Smooth muscle cell (in vitro differentiated cells): ENCODE measurements at regions not wholly inside any gene's neighbourhood (a gene's known extent, or its start where the extent isn't known, plus 50 kb on each side); places are given as distances from the start of the nearest gene placed in this dataset.

Experiments
- DNase-seq: peaks from one replicate; lab custom pipeline; 2025; ENCODE audit not compliant: unreplicated experiment; lab: John Stamatoyannopoulos, UW
- H2AFZ ChIP-seq: fragments of 200-600 bp; sonication (generic); 2 replicates; pipeline ENCODE4 v1.6.0; 2016; ENCODE audit warnings: antibody characterized with exemption, low read depth, mild to moderate bottlenecking
- H3F3A ChIP-seq: fragments of 200-600 bp; sonication (generic); 2 replicates; pipeline ENCODE4 v1.6.0; 2017; ENCODE audit warnings: antibody characterized with exemption, low read depth
- H3K27ac ChIP-seq: fragments of 200-600 bp; sonication (generic); 2 replicates; pipeline ENCODE4 v1.5.1; 2016; ENCODE audit warnings: low read depth, mild to moderate bottlenecking
- H3K27me3 ChIP-seq: fragments of 200-600 bp; sonication (generic); 2 replicates; pipeline ENCODE4 v1.6.1; 2016; ENCODE audit warnings: low read depth, mild to moderate bottlenecking
- H3K36me3 ChIP-seq: fragments of 200-600 bp; sonication (generic); 2 replicates; pipeline ENCODE4 v1.5.1; 2016; ENCODE audit warnings: low read depth
- H3K4me1 ChIP-seq: fragments of 200-600 bp; sonication (generic); 2 replicates; pipeline ENCODE4 v1.5.1; 2016; ENCODE audit warnings: low read depth
- H3K4me2 ChIP-seq: fragments of 200-600 bp; sonication (generic); 2 replicates; pipeline ENCODE4 v1.6.0; 2016; ENCODE audit warnings: mild to moderate bottlenecking
- H3K4me3 ChIP-seq: fragments of 200-600 bp; sonication (generic); 2 replicates; pipeline ENCODE4 v1.5.1; 2016; ENCODE audit warnings: mild to moderate bottlenecking
- H3K79me2 ChIP-seq: fragments of 200-600 bp; sonication (generic); 2 replicates; pipeline ENCODE4 v1.6.0; 2016; ENCODE audit warnings: low read depth, mild to moderate bottlenecking
- H3K9ac ChIP-seq: fragments of 200-600 bp; sonication (generic); 2 replicates; pipeline ENCODE4 v1.6.0; 2016; ENCODE audit warnings: low read depth
- H3K9me3 ChIP-seq: fragments of 200-600 bp; sonication (generic); replicated peaks from 2 replicates; pipeline ENCODE4 v1.5.1; 2016; ENCODE audit warnings: low read depth
- H4K20me1 ChIP-seq: fragments of 200-600 bp; sonication (generic); 2 replicates; pipeline ENCODE4 v1.6.0; 2016; ENCODE audit warnings: low read depth
- WGBS: methylation state at CpG from one replicate; pipeline ENCODE4 v1.1.7; 2016; ENCODE audit warnings: low lambda C conversion rate; 5-methylcytosine and 5-hydroxymethylcytosine counted together
- TF ChIP-seq, protein P1 (sequence below): fragments of 200-600 bp; sonication (generic); IDR thresholded peaks from 2 replicates; pipeline ENCODE4 v1.5.1; 2017; ENCODE audit warnings: borderline replicate concordance, mild to moderate bottlenecking, antibody characterized with exemption; ENCODE audit not compliant: insufficient read depth, poor library complexity, severe bottlenecking

GRCh38 chr10:2665772-2666171, 401.6 kb upstream of the PFKP start:
- H2AFZ ChIP-seq = no peak overlapping the region
- H4K20me1 ChIP-seq = no peaks in the 10 kb centered on the region
- no peaks in the 10 kb centered on the region for H3K79me2 ChIP-seq
- H3K9me3 ChIP-seq = no peaks in the 10 kb centered on the region
- no peak overlapping the region for H3K9ac ChIP-seq
- no peaks in the 10 kb centered on the region for H3F3A ChIP-seq
- TF ChIP-seq, protein P1, sequence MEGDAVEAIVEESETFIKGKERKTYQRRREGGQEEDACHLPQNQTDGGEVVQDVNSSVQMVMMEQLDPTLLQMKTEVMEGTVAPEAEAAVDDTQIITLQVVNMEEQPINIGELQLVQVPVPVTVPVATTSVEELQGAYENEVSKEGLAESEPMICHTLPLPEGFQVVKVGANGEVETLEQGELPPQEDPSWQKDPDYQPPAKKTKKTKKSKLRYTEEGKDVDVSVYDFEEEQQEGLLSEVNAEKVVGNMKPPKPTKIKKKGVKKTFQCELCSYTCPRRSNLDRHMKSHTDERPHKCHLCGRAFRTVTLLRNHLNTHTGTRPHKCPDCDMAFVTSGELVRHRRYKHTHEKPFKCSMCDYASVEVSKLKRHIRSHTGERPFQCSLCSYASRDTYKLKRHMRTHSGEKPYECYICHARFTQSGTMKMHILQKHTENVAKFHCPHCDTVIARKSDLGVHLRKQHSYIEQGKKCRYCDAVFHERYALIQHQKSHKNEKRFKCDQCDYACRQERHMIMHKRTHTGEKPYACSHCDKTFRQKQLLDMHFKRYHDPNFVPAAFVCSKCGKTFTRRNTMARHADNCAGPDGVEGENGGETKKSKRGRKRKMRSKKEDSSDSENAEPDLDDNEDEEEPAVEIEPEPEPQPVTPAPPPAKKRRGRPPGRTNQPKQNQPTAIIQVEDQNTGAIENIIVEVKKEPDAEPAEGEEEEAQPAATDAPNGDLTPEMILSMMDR = no peak
- H3K4me3 ChIP-seq = no peak overlapping the region
- H3K27me3 ChIP-seq = no peaks in the 10 kb centered on the region
- no peaks in the 10 kb centered on the region for H3K36me3 ChIP-seq
- H3K27ac ChIP-seq = no peak overlapping the region
- DNase-seq = no peak
- no peaks in the 10 kb centered on the region for H3K4me1 ChIP-seq
- no peak overlapping the region for H3K4me2 ChIP-seq

DNA sequence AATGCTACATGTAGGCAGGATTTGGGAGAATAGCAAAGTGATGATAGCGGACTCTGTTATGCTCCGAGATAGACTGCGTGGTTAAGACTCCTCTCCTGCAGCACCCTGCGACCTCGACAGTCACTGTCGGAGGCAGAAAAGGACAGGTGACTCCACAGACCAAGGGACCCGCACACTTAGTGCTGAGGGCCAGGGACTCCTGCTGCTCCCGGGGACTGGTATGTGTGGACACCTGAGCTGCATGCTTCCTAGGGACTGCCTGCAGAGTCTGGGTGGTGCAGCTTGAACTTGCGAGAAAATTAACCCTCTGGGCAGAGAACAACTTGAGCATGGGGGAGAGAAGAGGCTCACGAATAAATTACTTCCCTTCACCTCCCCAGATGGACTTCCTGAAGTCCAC, 407.1 kb upstream of the PFKP start:
- Histone ChIP-seq H3K36me3 (no peaks in the 10 kb centered on the region), H3K4me1 (no peaks in the 10 kb centered on the region), H3K4me2 (no peak overlapping the region), H3F3A (no peaks in the 10 kb centered on the region), H3K9me3 (no peaks in the 10 kb centered on the region), H3K79me2 (no peaks in the 10 kb centered on the region), H4K20me1 (no peaks in the 10 kb centered on the region), H3K27me3 (no peaks in the 10 kb centered on the region), H3K4me3 (no peak overlapping the region), H3K27ac (no peak overlapping the region), H3K9ac (no peak overlapping the region), H2AFZ (no peak overlapping the region)
- WGBS = 83% methylated on average over 10 of the region's 10 CpGs
- DNase-seq = no peak
- TF ChIP-seq, protein P1 = no peak

DNA sequence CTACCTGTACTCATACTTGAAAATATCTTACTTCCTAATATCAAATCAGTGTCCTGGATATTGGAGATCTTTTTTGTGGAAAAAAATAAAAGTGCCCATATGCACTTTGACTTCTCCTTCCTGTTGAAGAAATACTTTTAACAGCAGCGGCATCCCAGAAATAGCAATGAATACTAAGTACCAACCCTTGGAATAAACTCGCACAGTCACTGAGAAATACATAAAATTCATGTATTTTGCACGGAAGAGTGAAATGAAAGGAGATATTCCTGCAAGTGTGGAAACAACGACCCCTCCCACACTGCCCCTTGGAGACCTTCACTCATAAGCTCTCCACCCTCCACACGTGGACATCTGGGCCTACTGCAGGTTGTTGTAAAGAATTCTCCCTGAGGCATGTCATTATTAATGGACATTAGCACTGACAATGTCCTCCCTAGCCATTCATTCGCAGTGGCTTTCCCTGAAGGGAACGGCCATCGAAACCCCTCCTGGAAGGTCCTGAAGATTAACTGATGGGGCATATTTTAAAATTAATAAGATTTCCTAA, 407.6 kb upstream of the PFKP start:
- WGBS = 86% methylated on average over 8 of the region's 8 CpGs
- no peaks in the 10 kb centered on the region for H3F3A ChIP-seq
- H2AFZ ChIP-seq = no peak overlapping the region
- no peaks in the 10 kb centered on the region for H3K27me3 ChIP-seq
- H3K79me2 ChIP-seq = no peaks in the 10 kb centered on the region
- no peak for DNase-seq
- no peak overlapping the region for H3K27ac ChIP-seq
- no peaks in the 10 kb centered on the region for H3K9me3 ChIP-seq
- no peaks in the 10 kb centered on the region for H3K4me1 ChIP-seq
- no peak overlapping the region for H3K4me2 ChIP-seq
- no peaks in the 10 kb centered on the region for H3K36me3 ChIP-seq
- H3K4me3 ChIP-seq = no peak overlapping the region
- TF ChIP-seq, protein P1 = no peak
- no peak overlapping the region for H3K9ac ChIP-seq
- no peaks in the 10 kb centered on the region for H4K20me1 ChIP-seq

DNA sequence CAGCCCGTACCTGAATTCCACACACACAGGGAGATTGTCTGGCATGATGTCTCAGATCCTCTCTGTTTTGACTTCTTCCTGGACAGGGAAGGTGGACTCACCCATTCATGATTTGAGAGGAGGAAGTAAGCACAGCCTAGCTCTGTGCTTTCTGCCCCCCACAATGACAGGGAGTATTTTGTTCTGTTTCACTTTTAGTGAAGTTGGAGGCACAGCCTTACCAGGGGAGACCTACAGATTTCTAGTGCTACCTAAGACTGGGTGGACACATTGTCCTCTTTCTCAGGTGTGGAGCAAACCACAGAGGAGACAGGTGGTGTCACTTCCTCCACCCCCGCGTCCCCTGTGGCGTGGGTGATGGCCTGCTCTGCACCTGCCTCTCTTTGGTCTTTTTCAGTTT, 408.6 kb upstream of the PFKP start:
- H3K4me2 ChIP-seq = no peak overlapping the region
- DNase-seq = no peak
- H3K27ac ChIP-seq = no peak overlapping the region
- TF ChIP-seq, protein P1 = no peak
- H3F3A ChIP-seq = no peaks in the 10 kb centered on the region
- H3K27me3 ChIP-seq = no peaks in the 10 kb centered on the region
- no peak overlapping the region for H3K4me3 ChIP-seq
- no peaks in the 10 kb centered on the region for H3K9me3 ChIP-seq
- H4K20me1 ChIP-seq = no peaks in the 10 kb centered on the region
- WGBS = 91% methylated on average over 4 of the region's 4 CpGs
- H3K9ac ChIP-seq = no peak overlapping the region
- H3K4me1 ChIP-seq = no peaks in the 10 kb centered on the region
- no peak overlapping the region for H2AFZ ChIP-seq
- H3K79me2 ChIP-seq = no peaks in the 10 kb centered on the region
- no peaks in the 10 kb centered on the region for H3K36me3 ChIP-seq
